ENCODE measurements at regions not wholly inside any gene's neighbourhood (a gene's known extent, or its start where the extent isn't known, plus 50 kb on each side); places are given as distances from the start of the nearest gene placed in this dataset.

- no peak overlapping the region for H3K4me3 ChIP-seq (ENCODE audit: low read length)
- no peak for DNase-seq (ENCODE audit: low read depth, low spot score)
Measured at GRCh38 chr2:16138811-16139662, 198.7 kb downstream of the MYCN start.

GRCh38 chr2:16137080-16137755, 196.9 kb downstream of the MYCN start:
- H3K4me3 ChIP-seq (ENCODE audit: low read length): no peak overlapping the region

GRCh38 chr2:16136461-16137035, 196.2 kb downstream of the MYCN start:
- no peak for DNase-seq (ENCODE audit: low read depth, low spot score)
- no peak overlapping the region for H3K4me3 ChIP-seq (ENCODE audit: low read length)

More at GRCh38 chr2:16137080-16137755, 196.9 kb downstream of the MYCN start:
- DNase-seq (ENCODE audit: low read depth, low spot score): no peak

- H3K4me3 ChIP-seq (ENCODE audit: low read length): no peak overlapping the region
- no peak for DNase-seq (ENCODE audit: low read depth, low spot score)
Measured at GRCh38 chr2:16135913-16136310, 195.6 kb downstream of the MYCN start.

- no peak overlapping the region for H3K4me3 ChIP-seq (ENCODE audit: low read length)
- DNase-seq (ENCODE audit: low read depth, low spot score): no peak
Measured at GRCh38 chr2:16135196-16135912, 195.0 kb downstream of the MYCN start.

- DNase-seq (ENCODE audit: low read depth, low spot score): no peak
- H3K4me3 ChIP-seq (ENCODE audit: low read length): no peak overlapping the region
Measured at GRCh38 chr2:16134436-16135165, 194.3 kb downstream of the MYCN start.

- DNase-seq (ENCODE audit: low read depth, low spot score): no peak
- no peak overlapping the region for H3K4me3 ChIP-seq (ENCODE audit: low read length)
Measured at GRCh38 chr2:16130906-16131400, 190.6 kb downstream of the MYCN start.

- no peak for DNase-seq (ENCODE audit: low read depth, low spot score)
- no peak overlapping the region for H3K4me3 ChIP-seq (ENCODE audit: low read length)
Measured at GRCh38 chr2:16130541-16130880, 190.2 kb downstream of the MYCN start.

- DNase-seq (ENCODE audit: low read depth, low spot score): no peak
- H3K4me3 ChIP-seq (ENCODE audit: low read length): no peak overlapping the region
Measured at GRCh38 chr2:16129716-16130540, 189.6 kb downstream of the MYCN start.

- no peak for DNase-seq (ENCODE audit: low read depth, low spot score)
- no peak overlapping the region for H3K4me3 ChIP-seq (ENCODE audit: low read length)
Measured at GRCh38 chr2:16128746-16129610, 188.6 kb downstream of the MYCN start.

- H3K4me3 ChIP-seq (ENCODE audit: low read length): no peak overlapping the region
- no peak for DNase-seq (ENCODE audit: low read depth, low spot score)
Measured at GRCh38 chr2:16127958-16128357, 187.6 kb downstream of the MYCN start.

- no peak for DNase-seq (ENCODE audit: low read depth, low spot score)
Measured at GRCh38 chr2:16127276-16127940, 187.1 kb downstream of the MYCN start.

GRCh38 chr2:16126517-16127275, 186.3 kb downstream of the MYCN start:
- no peak overlapping the region for H3K4me3 ChIP-seq (ENCODE audit: low read length)
- no peak for DNase-seq (ENCODE audit: low read depth, low spot score)

More at GRCh38 chr2:16127276-16127940, 187.1 kb downstream of the MYCN start:
- no peak overlapping the region for H3K4me3 ChIP-seq (ENCODE audit: low read length)

GRCh38 chr2:16125614-16126516, 185.5 kb downstream of the MYCN start:
- no peak for DNase-seq (ENCODE audit: low read depth, low spot score)
- no peak overlapping the region for H3K4me3 ChIP-seq (ENCODE audit: low read length)

Data from Jurkat, Clone E6-1 (cell line).